Uterus (tissue), 3 donors: ENCODE measurements at regions not wholly inside any gene's neighbourhood (a gene's known extent, or its start where the extent isn't known, plus 50 kb on each side); places are given as distances from the start of the nearest gene placed in this dataset.
A peak's percentile ranks its signal among the peaks of the same experiment; 100 is the strongest.

Experiments used
- DNase-seq, 2 donors: peaks; one replicate each; pipeline ENCODE4 v3.0.0-alpha.2; 2019 to 2020
- H3K27ac ChIP-seq, 2 donors: fragments of 200-600 bp; sonication (generic); 1 replicate in 1 of 2; 2 replicates in 1 of 2; pipeline ENCODE4 v1.5.1; 2016 to 2018
- H3K27me3 ChIP-seq, 2 donors: fragments of 200-600 bp; sonication (generic); one replicate each; pipeline ENCODE4 v1.5.1; 2018 to 2019; ENCODE audit warnings: control low read depth in 1 of 2
- H3K36me3 ChIP-seq, 2 donors: fragments of 200-600 bp; sonication (generic); one replicate each; pipeline ENCODE4 v1.5.1; 2019; ENCODE audit warnings: control low read depth in 1 of 2
- H3K4me1 ChIP-seq, 2 donors: fragments of 200-600 bp; sonication (generic); one replicate each; pipeline ENCODE4 v1.5.1; 2018 to 2019; ENCODE audit warnings: control low read depth in 1 of 2
- H3K4me3 ChIP-seq, 2 donors: fragments of 200-600 bp; sonication (generic); 1 replicate in 1 of 2; 2 replicates in 1 of 2; pipeline ENCODE4 v1.5.1; 2018 to 2019; ENCODE audit warnings: mild to moderate bottlenecking in 1 of 2
- H3K9me3 ChIP-seq, 2 donors: fragments of 200-600 bp; sonication (generic); one replicate each; pipeline ENCODE4 v1.5.1; 2019; ENCODE audit warnings: control low read depth in 1 of 2
- POLR2A ChIP-seq, 2 donors: fragments of 450-650 bp; IDR thresholded peaks; one replicate each; pipeline ENCODE4 v1.6.1; 2016; ENCODE audit warnings: antibody characterized with exemption in 2 of 2, mild to moderate bottlenecking in 1 of 2, moderate library complexity in 1 of 2
- intact Hi-C: fragments of 100-400 bp; cut with DNase I; formaldehyde crosslinking; loops from one replicate; pipeline ENCODE4 v1.15.1; 2023; ENCODE audit warnings: low total_unique reads
- TF ChIP-seq, protein P1 (sequence below), 4 experiments: fragments of 200-600 bp in 2 of 4; fragments of 450-650 bp in 2 of 4; sonication (generic) in 2 of 4; IDR thresholded peaks; one replicate each; pipeline ENCODE4 v1.5.1; 2016 to 2019; ENCODE audit warnings: antibody characterized with exemption in 4 of 4, mild to moderate bottlenecking in 2 of 4, moderate library complexity in 1 of 4
- donor health status: DM: yes; HTN: yes; CAD: no.

- peak overlapping the region; percentile 67 to 71 for H3K27ac ChIP-seq
- DNase-seq = no peak
- H3K4me3 ChIP-seq = no peak overlapping the region
- no peaks in the 10 kb centered on the region for H3K36me3 ChIP-seq
- intact Hi-C loops = no loop called here
- TF ChIP-seq, protein P1, sequence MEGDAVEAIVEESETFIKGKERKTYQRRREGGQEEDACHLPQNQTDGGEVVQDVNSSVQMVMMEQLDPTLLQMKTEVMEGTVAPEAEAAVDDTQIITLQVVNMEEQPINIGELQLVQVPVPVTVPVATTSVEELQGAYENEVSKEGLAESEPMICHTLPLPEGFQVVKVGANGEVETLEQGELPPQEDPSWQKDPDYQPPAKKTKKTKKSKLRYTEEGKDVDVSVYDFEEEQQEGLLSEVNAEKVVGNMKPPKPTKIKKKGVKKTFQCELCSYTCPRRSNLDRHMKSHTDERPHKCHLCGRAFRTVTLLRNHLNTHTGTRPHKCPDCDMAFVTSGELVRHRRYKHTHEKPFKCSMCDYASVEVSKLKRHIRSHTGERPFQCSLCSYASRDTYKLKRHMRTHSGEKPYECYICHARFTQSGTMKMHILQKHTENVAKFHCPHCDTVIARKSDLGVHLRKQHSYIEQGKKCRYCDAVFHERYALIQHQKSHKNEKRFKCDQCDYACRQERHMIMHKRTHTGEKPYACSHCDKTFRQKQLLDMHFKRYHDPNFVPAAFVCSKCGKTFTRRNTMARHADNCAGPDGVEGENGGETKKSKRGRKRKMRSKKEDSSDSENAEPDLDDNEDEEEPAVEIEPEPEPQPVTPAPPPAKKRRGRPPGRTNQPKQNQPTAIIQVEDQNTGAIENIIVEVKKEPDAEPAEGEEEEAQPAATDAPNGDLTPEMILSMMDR (IDR thresholded peaks at IDR 0.05) = no peak
- no peak for TF ChIP-seq POLR2A (IDR thresholded peaks at IDR 0.05)
- peaks cover 0 to 7% of the 10 kb centered on the region in 2 donors for H3K4me1 ChIP-seq
- H3K27me3 ChIP-seq = no peaks in the 10 kb centered on the region
- H3K9me3 ChIP-seq = no peaks in the 10 kb centered on the region
Observed at GRCh38 chr13:40175639-40176038, 490.8 kb downstream of the FOXO1 start.

- intact Hi-C loops = no loop called here
- H3K27ac ChIP-seq = peak overlapping the region; percentile 46 to 67
Observed at GRCh38 chr13:40176242-40176641, 490.2 kb downstream of the FOXO1 start.

DNA sequence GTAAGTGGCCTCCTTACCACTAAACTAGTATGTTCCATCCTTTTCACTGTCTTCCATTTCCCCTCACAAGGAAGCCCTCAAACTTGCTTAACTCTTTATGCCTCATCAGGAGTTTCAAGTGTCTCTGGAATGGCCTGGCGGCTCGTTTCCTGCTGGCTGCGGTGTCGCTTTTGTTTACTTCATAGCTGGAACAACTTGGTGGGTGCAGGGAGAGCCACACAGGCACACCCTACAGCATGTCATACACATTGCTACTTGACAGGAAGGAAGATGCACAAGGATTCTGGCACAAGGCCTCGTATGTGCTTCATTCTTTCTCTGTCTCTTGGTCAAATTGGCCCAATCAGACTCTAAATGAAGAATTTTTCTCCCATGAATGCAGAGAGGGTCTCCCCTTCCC is 488.3 kb downstream of the FOXO1 start:
- Histone ChIP-seq H3K9me3 (no peaks in the 10 kb centered on the region), H3K36me3 (no peaks in the 10 kb centered on the region), H3K27ac (no peak overlapping the region), H3K27me3 (no peaks in the 10 kb centered on the region), H3K4me3 (no peak overlapping the region), H3K4me1 (peaks cover 0 to 7% of the 10 kb centered on the region in 2 donors)
- TF ChIP-seq, protein P1 (IDR thresholded peaks at IDR 0.05) = no peak
- TF ChIP-seq POLR2A (IDR thresholded peaks at IDR 0.05) = no peak
- intact Hi-C loops = no loop called here
- DNase-seq = no peak

More at GRCh38 chr13:40176242-40176641, 490.2 kb downstream of the FOXO1 start:
- Histone ChIP-seq H3K36me3 (no peaks in the 10 kb centered on the region), H3K4me1 (peaks cover 0 to 7% of the 10 kb centered on the region in 2 donors), H3K4me3 (no peak overlapping the region), H3K9me3 (no peaks in the 10 kb centered on the region), H3K27me3 (no peaks in the 10 kb centered on the region)
- TF ChIP-seq POLR2A (IDR thresholded peaks at IDR 0.05) = no peak
- TF ChIP-seq, protein P1 (IDR thresholded peaks at IDR 0.05) = no peak
- no peak for DNase-seq

DNA sequence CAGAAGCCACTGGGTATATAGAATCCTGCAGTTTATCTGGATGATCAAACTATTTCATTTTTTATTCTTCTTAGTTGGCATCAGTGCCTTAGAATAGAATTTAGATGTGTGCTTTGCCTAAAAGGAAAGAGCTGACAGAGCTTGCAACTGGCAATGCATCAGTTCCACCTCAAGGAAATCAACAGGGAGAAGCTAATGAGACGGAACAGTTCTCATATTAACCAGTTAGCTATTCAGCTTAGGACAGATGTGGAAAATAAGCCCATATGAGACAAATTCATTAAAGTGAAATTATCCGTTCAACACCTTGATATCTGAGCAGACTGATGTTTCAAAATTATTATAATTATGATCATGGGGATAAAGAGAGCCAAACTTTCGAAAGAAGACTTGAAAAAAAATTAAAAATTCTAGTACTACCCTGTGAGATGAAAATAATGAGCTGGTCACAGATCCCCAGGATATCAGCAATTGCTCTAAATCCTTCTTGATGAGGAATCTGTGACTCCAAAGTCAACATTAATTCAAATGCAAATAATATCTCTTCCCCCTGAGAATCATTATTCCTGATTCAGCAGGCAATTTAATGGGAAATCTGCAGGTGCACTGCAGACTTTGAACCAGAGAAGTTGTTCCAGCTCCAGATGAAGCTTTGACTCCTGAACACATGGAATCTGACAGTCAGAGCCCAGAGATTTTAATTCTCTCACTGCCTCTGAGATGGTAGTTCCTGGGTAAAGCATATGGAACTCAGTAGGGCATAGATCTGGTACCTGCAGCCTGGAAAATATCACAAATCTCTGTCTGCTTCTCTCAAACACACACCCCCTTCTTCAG is 486.8 kb downstream of the FOXO1 start:
- Histone ChIP-seq H3K9me3 (no peaks in the 10 kb centered on the region), H3K4me3 (no peak overlapping the region), H3K27ac (no peak overlapping the region), H3K36me3 (no peaks in the 10 kb centered on the region), H3K4me1 (peaks cover 0 to 6% of the 10 kb centered on the region in 2 donors), H3K27me3 (no peaks in the 10 kb centered on the region)
- DNase-seq = no peak
- no peak for TF ChIP-seq POLR2A (IDR thresholded peaks at IDR 0.05)
- TF ChIP-seq, protein P1 (IDR thresholded peaks at IDR 0.05) = no peak
- intact Hi-C loops = no loop called here

DNA sequence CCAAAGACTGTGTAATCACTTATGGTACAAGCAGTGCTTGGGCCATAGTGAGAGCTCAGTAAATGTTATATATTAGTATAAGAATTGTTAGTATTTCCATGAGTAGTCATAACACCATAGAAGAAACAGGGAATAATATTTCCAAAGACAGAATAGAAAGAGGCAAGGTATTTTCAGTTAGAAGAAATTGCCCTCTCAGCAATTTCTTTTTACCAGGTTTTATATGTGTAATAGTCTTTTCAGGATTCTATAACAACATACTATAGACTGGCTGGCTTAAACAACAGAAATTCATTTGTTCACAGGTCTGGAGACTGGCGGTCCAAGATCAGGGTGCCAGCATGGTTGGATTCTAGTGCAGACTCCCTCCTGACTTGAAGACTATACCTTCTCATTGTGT is 485.7 kb downstream of the FOXO1 start:
- no peaks in the 10 kb centered on the region for H3K36me3 ChIP-seq
- H3K4me1 ChIP-seq = no peaks in the 10 kb centered on the region
- no peak overlapping the region for H3K27ac ChIP-seq
- no peak for TF ChIP-seq POLR2A (IDR thresholded peaks at IDR 0.05)
- TF ChIP-seq, protein P1 (IDR thresholded peaks at IDR 0.05) = no peak
- no peak overlapping the region for H3K4me3 ChIP-seq
- intact Hi-C loops = no loop called here
- no peaks in the 10 kb centered on the region for H3K27me3 ChIP-seq
- no peaks in the 10 kb centered on the region for H3K9me3 ChIP-seq
- DNase-seq = no peak
